OCI-LY7 (cell line): ENCODE measurements at regions not wholly inside any gene's neighbourhood (a gene's known extent, or its start where the extent isn't known, plus 50 kb on each side); places are given as distances from the start of the nearest gene placed in this dataset.

Experiments used
- BruUV-seq: library from RNA; stranded (reverse); fragments of 400-500 nt; replicated peaks from 2 replicates; lab custom pipeline; 2021; lab: Mats Ljungman, UMichigan
- CTCF ChIA-PET: fragments of 300-600 bp; sonication (Branson Sonifier 250); formaldehyde crosslinking; loops from one replicate; lab custom pipeline; 2022; ENCODE audit warnings: antibody characterized with exemption; ENCODE audit not compliant: unreplicated experiment; lab: Charles Lee
- POLR2A ChIA-PET: fragments of 300-600 bp; sonication (Branson Sonifier 250); formaldehyde crosslinking; loops from one replicate; lab custom pipeline; 2022; ENCODE audit warnings: antibody characterized with exemption; lab: Charles Lee
- DNase-seq: peaks from one replicate; pipeline ENCODE4 v3.0.0-alpha.2; 2015; ENCODE audit warnings: low spot score
- H2AFZ ChIP-seq: fragments of 200-600 bp; sonication (generic), shearing (Covaris generic); 2 replicates; pipeline ENCODE4 v1.6.1; 2014; ENCODE audit warnings: mild to moderate bottlenecking, antibody characterized with exemption, low read length, moderate library complexity
- H3K27ac ChIP-seq: fragments of 200-600 bp; sonication (generic); 2 replicates; pipeline ENCODE4 v1.5.1; 2014; ENCODE audit warnings: mixed run types, low read depth, mild to moderate bottlenecking, moderate library complexity, low read length, inconsistent platforms; ENCODE audit not compliant: poor library complexity, severe bottlenecking
- H3K36me3 ChIP-seq: fragments of 200-600 bp; sonication (generic); 2 replicates; pipeline ENCODE4 v1.6.1; 2014; ENCODE audit warnings: mild to moderate bottlenecking, antibody characterized with exemption, low read length, moderate library complexity, mixed read lengths; ENCODE audit not compliant: insufficient read depth
- H3K4me1 ChIP-seq: fragments of 200-600 bp; sonication (generic); 2 replicates; pipeline ENCODE4 v1.5.1; 2014; ENCODE audit warnings: mild to moderate bottlenecking, low read length; ENCODE audit not compliant: insufficient read depth, poor library complexity, severe bottlenecking
- H3K4me2 ChIP-seq: fragments of 200-600 bp; sonication (generic); 2 replicates; pipeline ENCODE4 v1.6.1; 2014; ENCODE audit warnings: mild to moderate bottlenecking, low read length
- H3K4me3 ChIP-seq: fragments of 200-600 bp; sonication (generic); 2 replicates; pipeline ENCODE4 v1.5.1; 2014; ENCODE audit warnings: mild to moderate bottlenecking, low read depth, low read length; ENCODE audit not compliant: poor library complexity, severe bottlenecking
- H3K79me2 ChIP-seq: fragments of 200-600 bp; sonication (generic); 2 replicates; pipeline ENCODE4 v1.6.1; 2016; ENCODE audit warnings: low read depth, mild to moderate bottlenecking, low read length, moderate library complexity, mixed read lengths; ENCODE audit not compliant: insufficient read depth
- H3K9me2 ChIP-seq: fragments of 200-600 bp; sonication (generic); 2 replicates; pipeline ENCODE4 v1.6.1; 2016; ENCODE audit warnings: mild to moderate bottlenecking, low read length, mixed read lengths; ENCODE audit not compliant: insufficient read depth
- H3K9me3 ChIP-seq: fragments of 200-600 bp; sonication (generic); 2 replicates; pipeline ENCODE4 v1.6.1; 2014; ENCODE audit warnings: mild to moderate bottlenecking, mixed run types, low read length, mixed read lengths
- H4K20me1 ChIP-seq: fragments of 200-600 bp; sonication (generic); 2 replicates; pipeline ENCODE4 v1.6.1; 2014; ENCODE audit warnings: mild to moderate bottlenecking, antibody characterized with exemption, low read length, moderate library complexity, mixed read lengths; ENCODE audit not compliant: insufficient read depth
- CTCF ChIP-seq: fragments of 200-600 bp; sonication (generic); conservative IDR thresholded peaks from 2 replicates; pipeline ENCODE4 v1.5.1; 2014; ENCODE audit warnings: mild to moderate bottlenecking, antibody characterized with exemption, low read length, moderate library complexity, mixed read lengths
- EZH2phosphoT487 ChIP-seq: fragments of 200-600 bp; sonication (generic); IDR thresholded peaks from 2 replicates; pipeline ENCODE4 v1.6.1; 2018; ENCODE audit warnings: low read depth, borderline replicate concordance, mild to moderate bottlenecking, mixed run types, antibody characterized with exemption, low read length, moderate library complexity, mixed read lengths
- intact Hi-C: fragments of 100-400 bp; cut with micrococcal nuclease; formaldehyde crosslinking; loops from one replicate; pipeline ENCODE4 v1.10.0; 2022; ENCODE audit not compliant: unreplicated experiment

GRCh38 chr1:59143811-59144210, 153.1 kb upstream of the FGGY start:
- DNase-seq: no peak
- no peak overlapping the region for H3K27ac ChIP-seq
- TF ChIP-seq EZH2phosphoT487 (no peak), CTCF (no peak)
- no peak overlapping the region for H2AFZ ChIP-seq
- H3K4me1 ChIP-seq: no peaks in the 10 kb centered on the region
- no peak overlapping the region for H3K4me3 ChIP-seq
- ChIA-PET CTCF (no interaction called here), POLR2A (no interaction called here)
- no peaks in the 10 kb centered on the region for H3K79me2 ChIP-seq
- H3K9me2 ChIP-seq: no peaks in the 10 kb centered on the region
- no peaks in the 10 kb centered on the region for H3K36me3 ChIP-seq
- intact Hi-C loops: no loop called here
- H3K4me2 ChIP-seq: no peak overlapping the region
- H3K9me3 ChIP-seq: no peaks in the 10 kb centered on the region
- H4K20me1 ChIP-seq: no peaks in the 10 kb centered on the region
- BruUV-seq: no TSS peak

GRCh38 chr1:59144959-59145358, 151.9 kb upstream of the FGGY start:
- H3K9me3 ChIP-seq: no peaks in the 10 kb centered on the region
- H3K4me1 ChIP-seq: no peaks in the 10 kb centered on the region
- intact Hi-C loops: no loop called here
- no peaks in the 10 kb centered on the region for H3K9me2 ChIP-seq
- no peaks in the 10 kb centered on the region for H3K36me3 ChIP-seq
- H3K4me3 ChIP-seq: no peak overlapping the region
- TF ChIP-seq CTCF (no peak), EZH2phosphoT487 (no peak)
- no peak overlapping the region for H3K4me2 ChIP-seq
- no TSS peak for BruUV-seq
- POLR2A ChIA-PET: no interaction called here
- H2AFZ ChIP-seq: no peak overlapping the region
- DNase-seq: no peak
- H3K79me2 ChIP-seq: no peaks in the 10 kb centered on the region
- H3K27ac ChIP-seq: no peak overlapping the region
- CTCF ChIA-PET: no interaction called here
- no peaks in the 10 kb centered on the region for H4K20me1 ChIP-seq

- CTCF ChIA-PET: no interaction called here
- Histone ChIP-seq H3K9me3 (no peaks in the 10 kb centered on the region), H3K9me2 (no peaks in the 10 kb centered on the region), H3K36me3 (no peaks in the 10 kb centered on the region), H3K79me2 (no peaks in the 10 kb centered on the region), H4K20me1 (no peaks in the 10 kb centered on the region), H3K4me2 (no peak overlapping the region), H3K27ac (no peak overlapping the region), H2AFZ (no peak overlapping the region), H3K4me1 (no peaks in the 10 kb centered on the region), H3K4me3 (no peak overlapping the region)
- TF ChIP-seq CTCF (no peak), EZH2phosphoT487 (no peak)
- no peak for DNase-seq
- POLR2A ChIA-PET: no interaction called here
- intact Hi-C loops: no loop called here
- BruUV-seq: no TSS peak
These were observed 150.8 kb upstream of the FGGY start for GRCh38 chr1:59146056-59146455.
